Activated naive CD8-positive, alpha-beta T cell treated with anti-CD3 and anti-CD28 coated beads, Interleukin-2, amount 50 U/mL, for 16 hours (primary cell): ENCODE measurements at regions not wholly inside any gene's neighbourhood (a gene's known extent, or its start where the extent isn't known, plus 50 kb on each side); places are given as distances from the start of the nearest gene placed in this dataset.
"Not testable (repeated sequence)": the region's sequence is repeated elsewhere in the genome, so short reads cannot be mapped to it uniquely, and the experiment has no call there.

ENCODE experiments used
- DNase-seq: peaks from one replicate; pipeline ENCODE4 v3.0.0-alpha.2; 2020; ENCODE audit warnings: low read depth, low spot score

DNA sequence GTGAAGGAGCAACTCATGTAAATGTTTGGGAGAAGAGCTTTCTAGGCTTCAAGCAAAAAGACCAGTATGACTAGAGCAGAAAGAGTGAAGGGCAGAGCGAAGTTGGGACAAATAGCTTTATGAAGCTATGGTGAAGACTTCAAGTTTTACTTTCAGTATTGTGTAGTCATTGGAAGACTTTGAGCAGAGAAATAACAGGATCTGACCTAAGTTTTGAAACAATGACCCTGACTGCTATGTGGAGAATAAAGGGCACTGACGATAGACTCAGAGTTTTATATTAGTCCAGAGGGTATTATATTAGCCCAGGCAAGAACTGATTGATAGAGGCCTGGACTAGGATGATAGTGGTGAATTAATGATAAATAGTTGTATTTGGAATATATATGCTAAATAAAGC is 187.3 kb downstream of the KTN1 start:
- DNase-seq = no peak

DNA sequence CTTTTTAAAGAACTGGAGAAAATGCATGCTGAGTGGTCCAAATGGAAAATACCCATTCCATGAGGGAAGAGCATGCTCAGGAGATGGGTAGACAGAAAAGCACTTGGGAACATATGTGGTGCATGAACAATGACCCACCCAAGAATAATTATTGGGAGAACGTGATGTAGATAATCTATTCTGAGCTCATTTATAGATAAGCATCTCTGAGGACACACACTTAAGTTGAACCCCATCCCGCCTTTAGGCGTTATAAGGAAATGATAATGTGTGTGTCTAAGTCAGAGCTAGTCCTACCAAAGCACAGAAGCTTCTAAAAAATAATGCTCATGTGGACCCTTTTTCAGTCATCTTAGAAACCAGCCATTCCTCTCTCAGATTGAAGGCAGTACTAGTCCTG is 189.9 kb downstream of the KTN1 start:
- no peak for DNase-seq

DNA sequence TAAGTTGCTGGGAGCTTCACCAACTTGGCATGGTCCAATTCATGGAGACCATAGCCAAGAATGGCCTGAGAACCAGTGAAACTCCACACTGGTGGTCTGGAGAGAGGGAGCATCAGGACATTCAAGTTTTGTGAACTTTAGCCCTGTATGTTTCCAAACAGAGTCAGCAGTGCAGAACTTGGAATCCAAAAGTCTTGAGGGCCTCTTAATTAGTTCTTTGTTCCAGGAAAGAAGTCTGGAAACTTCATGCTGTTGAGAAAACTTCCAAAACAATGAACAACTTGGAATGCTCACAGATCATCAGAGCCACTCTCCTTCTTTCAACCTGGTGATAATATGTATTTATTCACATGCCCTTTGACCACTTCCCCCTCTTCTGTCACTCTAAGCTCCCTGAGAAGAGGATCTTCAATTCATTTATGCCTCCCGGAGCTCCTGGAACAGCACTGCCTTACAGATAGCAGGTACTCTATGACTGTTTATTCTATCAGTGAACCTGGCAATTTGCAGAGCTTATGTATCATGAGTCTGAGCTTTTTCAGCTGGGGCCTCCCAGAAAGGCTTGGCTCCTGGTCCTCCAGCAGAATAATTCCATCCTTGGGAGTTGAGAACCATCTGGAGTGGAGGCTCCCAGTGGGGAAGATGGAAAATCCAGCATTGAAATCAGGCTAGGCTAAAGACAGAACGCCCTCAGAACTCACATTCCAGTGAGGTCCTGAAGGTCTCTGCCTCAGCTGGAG is 191.4 kb downstream of the KTN1 start:
- DNase-seq = no peak

DNA sequence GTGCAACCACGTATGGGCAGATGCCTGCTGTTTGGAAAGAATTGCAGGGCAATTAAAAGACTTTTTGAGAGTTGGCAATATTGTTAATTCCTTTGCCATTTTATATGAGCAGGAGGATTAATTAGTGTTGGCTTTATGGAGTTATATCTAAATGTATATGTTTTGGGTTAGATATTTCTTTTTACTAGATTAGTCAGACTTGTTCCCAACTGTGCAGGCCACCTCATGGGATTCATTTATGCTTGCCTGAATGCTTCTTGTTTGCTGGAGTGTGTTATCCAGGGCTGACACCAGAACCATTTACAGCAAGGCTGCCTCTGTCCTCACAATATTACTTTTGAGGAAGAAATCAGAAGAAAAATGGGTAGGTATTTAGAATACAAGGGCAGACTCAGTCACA is 192.5 kb downstream of the KTN1 start:
- DNase-seq = no peak

DNA sequence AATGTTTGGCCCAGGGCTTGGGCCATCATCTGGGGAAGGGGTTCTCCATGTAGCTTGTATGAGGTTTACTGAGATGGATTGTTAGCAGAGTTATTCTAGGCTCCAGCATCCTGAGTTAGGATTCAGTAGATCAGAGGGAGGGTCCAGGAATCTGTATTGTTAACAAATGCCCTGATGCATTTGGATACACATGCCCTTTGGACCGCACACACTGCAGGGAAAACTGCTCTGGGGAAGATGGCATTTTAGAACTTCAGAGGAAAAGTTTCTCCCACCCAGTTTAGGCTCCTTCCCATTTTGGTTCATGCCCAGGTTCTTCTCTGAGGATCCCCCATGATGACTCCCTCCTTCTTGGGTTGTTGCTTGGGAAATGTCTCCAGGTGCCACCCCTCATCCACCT is 193.3 kb downstream of the KTN1 start:
- no peak for DNase-seq

DNA sequence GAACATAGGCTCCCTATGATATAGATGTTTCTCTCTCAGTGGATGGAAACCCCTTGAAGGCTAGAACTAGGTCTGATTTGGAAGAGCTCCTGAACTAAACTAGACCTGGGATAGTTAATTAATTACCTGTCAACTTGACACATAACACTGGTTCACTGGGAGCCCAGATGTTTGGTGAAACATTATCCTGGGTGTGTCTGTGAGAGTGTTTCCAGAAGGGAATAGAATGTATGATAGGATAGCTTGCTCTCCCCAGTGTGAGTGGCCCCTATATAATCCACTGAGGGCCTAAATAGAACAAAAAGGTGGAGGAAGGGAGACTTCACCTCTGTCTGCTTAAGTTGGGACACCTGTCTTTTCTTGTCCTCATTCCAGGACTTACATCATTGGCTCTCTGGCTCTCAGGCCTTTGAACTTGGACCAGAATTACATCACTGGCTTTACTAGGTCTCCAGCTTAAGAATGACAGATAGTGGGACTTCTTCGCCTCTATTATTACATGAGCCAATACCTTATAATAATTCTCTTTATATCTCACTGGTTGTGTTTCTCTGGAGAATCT is 194.1 kb downstream of the KTN1 start:
- DNase-seq = no peak

DNA sequence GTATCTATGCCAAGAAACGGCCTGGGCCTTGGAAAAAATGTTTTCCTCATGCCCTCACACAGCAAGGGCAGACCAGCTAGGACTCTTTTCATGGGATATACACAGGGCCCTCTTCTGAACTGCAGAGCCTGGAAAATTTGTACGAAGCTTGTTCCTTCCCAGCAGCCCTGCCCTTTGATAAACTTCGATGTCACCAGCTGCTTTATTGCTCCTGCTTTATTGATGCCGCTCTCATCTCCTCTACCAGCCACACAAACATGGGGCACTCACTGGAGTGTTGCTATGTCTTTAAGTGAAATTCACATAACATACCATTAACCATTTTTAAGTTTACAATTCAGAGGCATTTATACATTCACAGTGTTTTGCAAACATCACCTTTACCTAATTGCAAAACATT is 197.9 kb downstream of the KTN1 start:
- no peak for DNase-seq

DNA sequence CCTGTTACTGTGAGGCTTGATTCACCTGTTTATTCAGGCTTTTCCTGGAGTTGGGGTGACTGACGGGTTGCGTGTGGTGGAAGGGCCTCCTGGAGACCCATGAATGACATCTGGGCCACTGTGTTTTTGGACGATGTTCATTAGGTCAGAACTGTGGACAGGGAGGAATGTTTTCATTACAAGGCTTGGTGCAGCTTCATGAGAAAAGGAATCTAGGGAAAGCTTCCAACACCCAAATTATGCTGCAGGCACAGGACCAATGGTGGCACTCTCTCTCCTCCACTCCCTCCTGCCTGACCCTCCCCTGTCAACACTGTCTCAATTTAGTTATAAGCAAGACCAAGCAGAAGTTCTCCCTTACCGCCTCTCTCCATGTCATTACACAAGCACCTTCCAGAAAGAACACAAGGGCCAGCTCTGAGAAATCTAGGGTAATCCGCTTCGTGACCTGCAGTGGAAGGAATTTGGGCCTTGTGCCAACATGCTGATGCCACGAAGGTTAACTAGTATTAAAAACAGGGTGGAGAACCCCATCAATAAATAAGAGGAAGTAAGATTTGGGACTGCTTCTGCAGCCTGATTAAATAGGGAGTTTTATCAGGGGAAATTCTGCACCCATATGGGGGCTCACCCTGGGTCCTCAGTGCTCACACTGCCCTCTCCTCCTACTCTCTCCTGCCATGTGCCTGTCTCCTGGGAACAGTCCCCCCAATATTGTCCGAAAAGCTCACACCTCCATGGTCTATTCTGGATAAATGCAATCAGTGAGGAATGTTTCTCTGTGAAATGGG is 200.3 kb downstream of the KTN1 start:
- DNase-seq = no peak

DNA sequence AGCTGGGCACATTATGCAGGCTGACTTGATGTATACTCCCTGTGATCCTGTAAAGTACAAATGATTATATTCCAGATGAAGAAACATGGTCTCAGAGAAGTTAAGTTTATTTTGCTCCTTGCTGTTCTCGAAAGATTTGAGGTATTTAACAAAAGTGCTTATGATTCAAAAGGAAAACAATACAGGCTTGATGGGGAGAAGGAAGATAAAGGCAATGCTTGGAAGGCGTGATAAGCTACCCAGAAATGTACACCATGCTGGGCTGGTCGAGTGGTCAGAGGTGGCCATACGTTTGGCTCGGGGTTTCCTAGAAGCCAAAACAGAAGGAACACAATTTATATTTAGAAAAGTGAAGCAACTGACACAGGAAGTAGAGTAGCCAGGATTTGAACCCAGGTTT is 201.0 kb downstream of the KTN1 start:
- no peak for DNase-seq

DNA sequence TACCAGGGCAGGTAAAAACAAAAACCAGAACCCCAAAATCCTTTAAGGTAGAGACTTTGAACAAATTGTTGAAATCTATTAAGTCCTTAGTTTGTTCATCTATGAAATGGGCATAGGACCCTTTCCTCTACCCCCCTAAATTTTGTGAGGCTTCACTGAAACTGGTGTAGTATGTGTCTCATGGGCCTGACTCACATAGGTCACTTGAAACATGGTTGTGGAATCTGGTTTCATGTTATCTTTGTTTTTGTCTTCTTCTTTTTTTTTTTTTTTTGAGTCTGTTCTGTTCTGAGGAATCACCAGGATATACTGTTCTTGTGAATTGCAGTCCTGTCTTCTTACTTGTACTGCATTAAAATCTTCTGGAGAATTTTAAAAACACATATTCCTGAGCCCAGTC is 202.2 kb downstream of the KTN1 start:
- no peak for DNase-seq

DNA sequence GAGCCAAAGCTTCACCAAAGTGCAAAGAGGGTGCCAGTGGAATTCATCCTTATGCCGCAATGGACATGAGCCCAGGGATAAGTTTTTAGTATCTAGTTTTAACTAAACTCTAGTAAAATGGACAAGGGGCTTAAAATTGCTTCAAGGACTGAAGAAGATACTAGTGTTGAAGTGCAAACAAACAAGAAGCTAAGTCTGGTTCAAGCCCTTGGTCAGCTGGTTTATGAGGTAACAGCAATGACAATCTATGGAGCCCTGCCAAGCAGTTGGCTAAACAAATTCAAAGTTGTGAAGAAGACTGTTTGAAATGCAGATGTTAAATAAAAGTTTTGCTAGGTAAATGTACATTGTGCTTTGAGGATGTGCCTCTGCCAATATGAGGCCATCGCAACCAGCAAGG is 209.4 kb downstream of the KTN1 start:
- no peak for DNase-seq

DNA sequence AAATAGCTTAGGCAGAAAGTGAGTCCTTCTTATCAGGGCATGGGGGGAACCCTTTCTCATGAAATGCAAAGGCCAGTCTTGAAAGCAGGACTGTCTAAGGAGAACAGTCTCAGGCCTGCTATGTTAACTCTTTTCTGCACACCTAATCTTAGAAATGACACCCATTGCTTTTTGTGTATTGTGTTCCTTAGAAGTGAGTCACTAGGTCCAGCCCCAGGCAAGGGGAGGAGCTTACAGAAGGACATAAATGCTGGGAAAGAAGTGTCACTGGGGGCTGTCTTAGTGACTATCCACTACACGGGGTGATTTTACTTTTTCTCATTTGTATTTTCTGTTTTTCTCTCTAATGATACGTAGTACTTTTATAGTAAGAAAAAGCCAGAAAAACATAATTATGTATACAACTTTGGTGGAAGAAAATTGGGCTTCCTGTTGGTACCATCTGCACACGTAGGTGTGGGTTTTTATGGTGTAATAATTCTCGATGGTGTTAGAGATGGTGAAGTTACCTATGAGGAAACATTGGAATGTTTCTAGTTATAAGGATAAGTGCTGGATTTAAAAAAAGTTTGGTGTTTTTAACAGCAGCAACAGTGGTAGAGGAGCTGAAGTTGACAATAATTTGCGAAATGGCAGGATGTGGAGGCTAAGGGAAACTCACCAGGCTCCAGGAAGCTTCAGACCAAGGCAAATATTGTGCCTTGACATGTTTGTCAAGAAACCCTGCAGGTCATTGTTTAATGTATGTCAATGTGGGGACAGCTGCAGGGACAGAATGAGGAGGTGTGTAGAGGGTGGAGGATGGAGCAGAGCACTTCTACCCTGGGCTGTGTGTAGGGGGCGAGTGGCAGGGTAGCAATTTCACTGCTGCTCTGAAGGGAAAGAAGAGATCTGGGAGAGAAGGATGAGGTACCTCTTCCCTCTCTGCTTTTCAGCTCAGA is 214.9 kb downstream of the KTN1 start:
- DNase-seq = no peak

DNA sequence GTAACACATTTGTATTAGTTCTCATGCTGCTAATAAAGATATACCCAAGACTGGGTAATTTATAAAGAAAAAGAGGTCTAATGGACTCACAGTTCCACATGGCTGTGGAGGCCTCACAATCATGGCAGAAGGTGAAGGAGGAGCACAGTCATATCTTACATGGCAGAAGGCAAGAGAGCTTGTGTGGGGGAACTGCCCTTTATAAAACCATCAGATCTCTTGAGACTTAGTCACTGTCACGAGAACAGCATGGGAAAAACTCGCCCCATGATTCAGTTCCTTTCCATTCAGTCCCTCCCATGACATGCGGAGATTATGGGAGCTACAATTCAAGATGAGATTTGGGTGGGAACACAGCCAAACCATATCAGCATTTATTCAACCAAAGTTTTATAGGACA is 216.5 kb downstream of the KTN1 start:
- not testable (repeated sequence) for DNase-seq

DNA sequence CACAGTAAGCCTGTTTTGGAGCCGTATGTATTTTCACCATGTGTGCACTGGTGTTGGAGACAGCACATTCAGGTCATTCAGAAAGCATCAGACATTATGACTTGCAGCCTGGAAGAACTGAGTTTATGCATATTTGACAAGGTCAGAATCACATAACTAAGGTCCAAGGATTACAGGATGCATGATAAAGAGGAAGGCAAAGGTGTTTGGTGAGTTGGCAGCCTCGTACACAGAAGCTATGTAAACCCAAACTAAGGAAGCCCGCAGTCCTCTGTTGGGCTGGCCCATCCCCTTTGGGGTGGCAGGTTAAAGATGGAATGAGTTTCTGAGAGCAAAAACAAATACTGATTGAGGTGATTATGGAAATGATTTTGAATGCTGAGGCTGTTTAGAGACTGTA is 218.4 kb downstream of the KTN1 start:
- DNase-seq = no peak

DNA sequence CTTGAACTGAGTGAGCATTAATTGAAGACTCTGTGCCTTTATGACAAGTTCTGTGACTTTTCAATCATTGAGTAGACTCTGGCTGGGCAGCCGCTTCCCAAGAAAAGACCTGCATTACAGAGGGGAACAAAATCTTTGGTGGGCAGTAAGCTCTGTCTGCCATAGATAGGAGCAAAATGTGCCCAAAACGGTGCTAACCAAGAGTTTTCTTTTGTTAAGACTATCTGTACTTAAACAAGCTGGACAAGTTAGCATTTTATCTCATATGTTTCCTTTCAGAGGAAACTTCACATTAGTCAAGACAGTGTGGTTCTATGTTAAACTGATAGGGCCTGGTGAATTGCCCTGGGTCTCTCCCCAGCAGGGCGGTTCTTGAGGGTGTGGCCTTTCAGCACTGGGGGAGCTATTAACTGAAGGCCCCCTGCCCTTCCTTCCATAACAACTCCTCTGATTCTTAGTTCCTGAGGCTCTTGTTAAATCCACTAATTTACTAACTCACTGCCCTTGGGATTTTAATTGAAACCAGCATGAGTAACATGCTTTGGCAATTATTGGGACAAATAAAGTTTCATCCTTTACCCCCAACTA is 219.6 kb downstream of the KTN1 start:
- DNase-seq = no peak

DNA sequence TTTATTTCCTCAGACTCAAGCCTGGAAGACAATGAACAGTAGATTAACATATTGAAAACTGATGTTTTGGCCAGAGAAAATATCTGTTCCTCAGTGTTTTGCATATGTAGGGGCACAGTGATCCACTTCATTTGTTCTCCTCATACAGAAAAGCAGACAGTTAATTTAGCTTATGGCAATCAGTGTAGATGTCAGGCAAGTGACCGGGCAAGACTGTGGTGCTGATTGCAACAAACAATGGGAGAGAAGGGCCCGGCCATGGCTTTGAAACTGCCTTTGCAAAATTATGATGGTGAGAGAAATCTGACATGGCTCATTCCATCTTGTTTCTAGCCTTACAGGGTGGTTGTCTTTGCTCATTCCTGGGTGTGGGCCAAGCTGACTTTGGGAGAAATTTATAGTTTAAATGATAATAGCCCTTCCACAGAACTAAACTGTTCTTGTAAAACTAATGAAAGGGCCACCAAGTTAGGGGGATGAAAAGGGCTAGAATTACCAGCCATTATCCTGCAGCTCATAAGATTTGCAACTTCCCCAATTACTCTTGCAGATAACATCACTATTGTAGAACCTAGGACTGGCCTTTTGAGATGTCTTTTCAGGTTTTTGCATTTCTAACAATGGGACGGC is 220.3 kb downstream of the KTN1 start:
- no peak for DNase-seq

DNA sequence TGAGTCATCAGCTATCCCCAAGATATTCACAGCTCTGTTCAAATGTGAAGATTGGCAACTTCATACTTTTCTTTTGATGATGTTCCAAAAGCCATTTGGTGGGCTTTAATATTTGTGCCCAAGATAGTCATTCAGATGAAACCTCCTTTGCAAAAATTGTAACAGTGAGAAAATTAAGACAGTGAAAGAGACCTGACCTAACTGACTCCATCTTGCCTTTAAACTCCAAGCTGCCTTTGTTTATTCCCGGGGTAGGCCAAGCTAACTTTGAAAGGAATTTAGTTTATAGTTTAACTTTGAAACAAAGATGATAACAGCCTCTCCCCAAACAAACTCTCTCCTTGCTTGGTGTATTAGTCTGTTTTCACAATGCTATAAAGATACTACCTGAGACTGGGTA is 221.1 kb downstream of the KTN1 start:
- DNase-seq = no peak

DNA sequence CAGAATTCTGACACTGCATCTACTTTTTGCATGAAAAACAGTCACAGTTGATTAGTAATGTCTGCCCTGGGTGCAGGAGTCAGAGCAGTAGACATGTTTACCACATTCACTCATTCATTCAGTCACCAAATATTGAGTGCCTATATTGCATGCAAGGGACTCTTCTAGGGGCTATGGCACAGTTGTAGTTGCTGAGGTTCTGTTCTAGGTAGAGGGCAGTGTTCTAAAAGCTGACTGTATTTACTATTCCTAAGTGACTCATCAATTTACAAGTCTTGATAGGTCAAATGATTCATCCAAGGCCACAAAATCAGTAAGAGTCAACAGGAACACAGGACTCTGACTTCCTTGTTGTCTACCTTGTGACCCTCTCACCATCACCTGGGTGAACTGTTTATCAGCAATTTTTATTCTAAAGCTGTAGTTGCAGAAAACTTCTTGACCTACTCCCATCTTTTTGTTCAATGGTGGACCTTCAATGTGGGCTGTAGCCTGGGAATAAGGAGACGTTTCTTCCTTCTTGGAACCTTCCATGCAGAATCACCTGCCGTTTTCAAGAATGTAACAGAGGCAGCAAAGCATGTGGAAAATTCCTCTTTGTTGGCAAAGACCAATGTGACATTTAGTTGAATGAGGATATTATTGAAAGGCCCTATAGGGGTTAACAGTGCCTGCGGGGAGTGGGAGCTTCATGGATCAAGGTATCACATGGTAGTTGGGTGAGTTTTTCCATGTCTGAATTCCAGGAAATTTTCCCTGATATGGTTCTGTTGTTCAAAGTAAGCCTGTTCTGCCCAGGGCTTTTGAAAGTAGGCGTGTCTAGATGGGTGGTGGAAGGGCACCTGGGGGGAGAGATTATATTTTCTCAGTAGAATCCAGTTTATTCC is 223.2 kb downstream of the KTN1 start:
- no peak for DNase-seq

DNA sequence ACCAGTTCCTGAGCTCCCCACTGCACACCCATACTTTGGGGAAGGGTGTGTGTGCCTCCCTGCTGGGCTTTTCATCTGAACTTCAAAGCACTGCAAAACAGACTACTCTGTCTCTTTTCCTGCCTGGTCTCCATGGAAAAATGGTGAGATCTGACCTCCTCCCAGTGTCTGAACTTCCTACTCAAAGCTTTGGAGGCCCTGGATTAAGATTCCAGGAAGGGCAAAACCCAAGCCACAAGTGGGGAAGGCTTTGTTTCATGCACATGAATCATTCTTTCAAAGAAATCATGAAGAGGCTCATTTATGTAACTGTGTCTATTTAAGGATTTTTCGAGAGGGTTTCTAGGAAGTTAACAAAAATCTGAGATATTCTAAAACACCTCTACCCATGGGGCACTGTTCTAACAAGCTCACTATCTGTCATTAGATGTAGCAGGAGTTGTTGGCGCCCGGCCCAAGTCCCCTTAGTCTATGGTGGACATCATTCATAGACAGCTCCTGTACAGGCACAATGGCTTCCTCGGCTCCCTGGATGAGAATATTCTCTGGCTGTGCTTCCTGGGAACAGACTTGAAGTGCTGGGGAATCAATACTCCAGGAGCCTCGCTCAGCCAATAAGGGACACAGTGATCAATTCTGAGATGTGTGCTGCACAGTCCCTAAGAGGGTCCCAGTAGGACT is 224.0 kb downstream of the KTN1 start:
- no peak for DNase-seq
